GM21786 (cell line): ENCODE measurements at regions not wholly inside any gene's neighbourhood (a gene's known extent, or its start where the extent isn't known, plus 50 kb on each side); places are given as distances from the start of the nearest gene placed in this dataset.
A peak's percentile ranks its signal among the peaks of the same experiment; 100 is the strongest.
"Not testable (repeated sequence)": the region's sequence is repeated elsewhere in the genome, so short reads cannot be mapped to it uniquely, and the experiment has no call there.

Experiments used
- ATAC-seq: cut with Tn5 transposase; IDR thresholded peaks from one replicate; pipeline ENCODE4 v1.9.1; 2021; ENCODE audit not compliant: unreplicated experiment

- ATAC-seq, result no peak
Measured at GRCh38 chr1:38787041-38787440, 72.5 kb downstream of the RRAGC start.

- no peak for ATAC-seq
Measured at GRCh38 chr1:38786040-38786436, 73.5 kb downstream of the RRAGC start.

- ATAC-seq, result no peak
Measured at GRCh38 chr1:38785285-38786039, 74.1 kb downstream of the RRAGC start.

- ATAC-seq, result no peak
Measured at GRCh38 chr1:38784452-38785284, 74.9 kb downstream of the RRAGC start.

- peak; percentile 47 for ATAC-seq
Measured at GRCh38 chr1:38783640-38784229, 75.8 kb downstream of the RRAGC start.

GRCh38 chr1:38781872-38782617 lies 77.5 kb downstream of the RRAGC start:
- ATAC-seq, result no peak

- no peak for ATAC-seq
Measured at GRCh38 chr1:38780133-38780532, 79.4 kb downstream of the RRAGC start.

GRCh38 chr1:38779491-38779890 lies 80.1 kb downstream of the RRAGC start:
- no peak for ATAC-seq

- ATAC-seq, result no peak
Measured at GRCh38 chr1:38778521-38778920, 81.1 kb downstream of the RRAGC start.

- no peak for ATAC-seq
Measured at GRCh38 chr1:38778051-38778450, 81.5 kb downstream of the RRAGC start.

- ATAC-seq, result no peak
Measured at GRCh38 chr1:38777464-38777957, 82.1 kb downstream of the RRAGC start.

- no peak for ATAC-seq
Measured at GRCh38 chr1:38776466-38777065, 83.0 kb downstream of the RRAGC start.

GRCh38 chr1:38775175-38775845 lies 84.3 kb downstream of the RRAGC start:
- ATAC-seq, result no peak

GRCh38 chr1:38773483-38773882 lies 86.1 kb downstream of the RRAGC start:
- ATAC-seq, result no peak

GRCh38 chr1:38772953-38773352 lies 86.6 kb downstream of the RRAGC start:
- ATAC-seq, result no peak

GRCh38 chr1:38772026-38772425 lies 87.5 kb downstream of the RRAGC start:
- no peak for ATAC-seq

- ATAC-seq, result not testable (repeated sequence)
Measured at GRCh38 chr1:38770516-38771173, 88.9 kb downstream of the RRAGC start.

GRCh38 chr1:38766125-38766524 lies 93.4 kb downstream of the RRAGC start:
- ATAC-seq, result no peak

- ATAC-seq, result no peak
Measured at GRCh38 chr1:38763121-38763520, 96.5 kb downstream of the RRAGC start.

- no peak for ATAC-seq
Measured at GRCh38 chr1:38760562-38760961, 99.0 kb downstream of the RRAGC start.
